Caco-2 (cell line): ENCODE measurements at regions not wholly inside any gene's neighbourhood (a gene's known extent, or its start where the extent isn't known, plus 50 kb on each side); places are given as distances from the start of the nearest gene placed in this dataset.
"Not testable (repeated sequence)": the region's sequence is repeated elsewhere in the genome, so short reads cannot be mapped to it uniquely, and the experiment has no call there.

Source experiments
- BruUV-seq: library from RNA; stranded (reverse); fragments of 400-500 nt; replicated peaks from 2 replicates; lab custom pipeline; 2021; lab: Mats Ljungman, UMichigan
- CTCF ChIA-PET: fragments of 300-600 bp; sonication (Branson Sonifier 250); formaldehyde crosslinking; loops from one replicate; lab custom pipeline; 2022; ENCODE audit warnings: antibody characterized with exemption; lab: Charles Lee
- POLR2A ChIA-PET: fragments of 300-600 bp; sonication (Branson Sonifier 250); formaldehyde crosslinking; loops from one replicate; lab custom pipeline; 2022; ENCODE audit warnings: antibody characterized with exemption; lab: Charles Lee
- DNase-seq, 2 experiments: peaks; one replicate each; pipeline versions ENCODE4 v3.0.0 to v3.0.0-alpha.2; 2020 to 2022
- H3K27me3 ChIP-seq: replicated peaks from 2 replicates; pipeline ENCODE4 v1.6.0; 2011; ENCODE audit warnings: low read length; ENCODE audit not compliant: control insufficient read depth, insufficient read depth
- H3K36me3 ChIP-seq: 2 replicates; pipeline ENCODE4 v1.5.1; 2011; ENCODE audit warnings: low read length; ENCODE audit not compliant: control insufficient read depth, insufficient read depth
- H3K4me1 ChIP-seq: fragments of 250-450 bp; sonication (Bioruptor Pico); 2 replicates; pipeline ENCODE4 v1.5.1; 2020; ENCODE audit warnings: mild to moderate bottlenecking
- H3K4me3 ChIP-seq: 2 replicates; pipeline ENCODE4 v1.5.1; 2011; ENCODE audit warnings: low read depth, mild to moderate bottlenecking, control low read depth, low read length
- H3K9me3 ChIP-seq: fragments of 250-450 bp; sonication (Bioruptor Pico); 2 replicates; pipeline ENCODE4 v1.5.1; 2020; ENCODE audit warnings: mild to moderate bottlenecking, moderate library complexity
- H3K27ac Mint-ChIP-seq: one replicate; pipeline ENCODE4 v1.8.0; 2022; ENCODE audit warnings: mixed read lengths; ENCODE audit not compliant: unreplicated experiment
- H3K27me3 Mint-ChIP-seq: one replicate; pipeline ENCODE4 v1.8.0; 2022; ENCODE audit warnings: mixed read lengths; ENCODE audit not compliant: insufficient read depth, unreplicated experiment
- H3K36me3 Mint-ChIP-seq: one replicate; pipeline ENCODE4 v1.8.0; 2022; ENCODE audit warnings: mild to moderate bottlenecking, mixed read lengths; ENCODE audit not compliant: insufficient read depth, unreplicated experiment
- H3K4me1 Mint-ChIP-seq: one replicate; pipeline ENCODE4 v1.8.0; 2022; ENCODE audit warnings: low read depth, mixed read lengths; ENCODE audit not compliant: unreplicated experiment
- H3K4me3 Mint-ChIP-seq: one replicate; pipeline ENCODE4 v1.8.0; 2022; ENCODE audit warnings: mild to moderate bottlenecking, moderate library complexity, mixed read lengths; ENCODE audit not compliant: unreplicated experiment
- H3K9me3 Mint-ChIP-seq: one replicate; pipeline ENCODE4 v1.8.0; 2022; ENCODE audit warnings: mixed read lengths; ENCODE audit not compliant: unreplicated experiment
- intact Hi-C: fragments of 100-400 bp; cut with micrococcal nuclease; formaldehyde crosslinking; loops from one replicate; pipeline ENCODE4 v1.10.0; 2022; ENCODE audit not compliant: unreplicated experiment

- POLR2A ChIA-PET, intact Hi-C loops, H3K9me3 Mint-ChIP-seq, H3K27me3 ChIP-seq, H3K27me3 Mint-ChIP-seq, CTCF ChIA-PET, H3K4me3 ChIP-seq, H3K4me1 ChIP-seq, H3K36me3 Mint-ChIP-seq, DNase-seq, H3K27ac Mint-ChIP-seq, BruUV-seq, H3K4me1 Mint-ChIP-seq, H3K9me3 ChIP-seq, H3K36me3 ChIP-seq, H3K4me3 Mint-ChIP-seq: not testable (repeated sequence)
Measured at GRCh38 chr1:146671588-146671987, 266.5 kb upstream of the NBPF12 start.

- CTCF ChIA-PET, POLR2A ChIA-PET: not testable (repeated sequence)
Measured at GRCh38 chr1:146670832-146671566, 267.1 kb upstream of the NBPF12 start.

GRCh38 chr1:146666275-146666674 is 271.8 kb upstream of the NBPF12 start:
- H3K36me3 Mint-ChIP-seq, H3K27ac Mint-ChIP-seq, H3K27me3 ChIP-seq, POLR2A ChIA-PET, H3K4me1 ChIP-seq, H3K9me3 Mint-ChIP-seq, H3K27me3 Mint-ChIP-seq, intact Hi-C loops, H3K4me1 Mint-ChIP-seq, H3K4me3 Mint-ChIP-seq, H3K9me3 ChIP-seq, H3K4me3 ChIP-seq, DNase-seq, H3K36me3 ChIP-seq, BruUV-seq, CTCF ChIA-PET: not testable (repeated sequence)

More at GRCh38 chr1:146670832-146671566, 267.1 kb upstream of the NBPF12 start:
- H3K9me3 ChIP-seq, H3K4me3 ChIP-seq, H3K9me3 Mint-ChIP-seq, H3K4me1 Mint-ChIP-seq, BruUV-seq, H3K4me3 Mint-ChIP-seq, H3K36me3 ChIP-seq, H3K27me3 Mint-ChIP-seq, H3K4me1 ChIP-seq, H3K27ac Mint-ChIP-seq, DNase-seq, intact Hi-C loops, H3K36me3 Mint-ChIP-seq, H3K27me3 ChIP-seq: not testable (repeated sequence)

- CTCF ChIA-PET, H3K4me3 ChIP-seq, H3K9me3 ChIP-seq, H3K27ac Mint-ChIP-seq, H3K4me1 ChIP-seq, H3K36me3 Mint-ChIP-seq, H3K4me3 Mint-ChIP-seq, H3K27me3 Mint-ChIP-seq, H3K36me3 ChIP-seq, intact Hi-C loops, DNase-seq, H3K9me3 Mint-ChIP-seq, H3K27me3 ChIP-seq, BruUV-seq, POLR2A ChIA-PET, H3K4me1 Mint-ChIP-seq: not testable (repeated sequence)
Measured at GRCh38 chr1:146660242-146660641, 277.9 kb upstream of the NBPF12 start.

GRCh38 chr1:146656356-146657060 is 281.6 kb upstream of the NBPF12 start:
- H3K36me3 ChIP-seq, BruUV-seq, intact Hi-C loops, H3K27me3 ChIP-seq, DNase-seq, H3K36me3 Mint-ChIP-seq, H3K4me3 ChIP-seq, H3K9me3 ChIP-seq, H3K27ac Mint-ChIP-seq, CTCF ChIA-PET, POLR2A ChIA-PET, H3K4me3 Mint-ChIP-seq, H3K9me3 Mint-ChIP-seq, H3K4me1 Mint-ChIP-seq, H3K27me3 Mint-ChIP-seq, H3K4me1 ChIP-seq: not testable (repeated sequence)

GRCh38 chr1:146654763-146655162 is 283.4 kb upstream of the NBPF12 start:
- H3K36me3 Mint-ChIP-seq, H3K27me3 ChIP-seq, CTCF ChIA-PET: not testable (repeated sequence)

More at GRCh38 chr1:146654763-146655162, 283.4 kb upstream of the NBPF12 start:
- H3K9me3 Mint-ChIP-seq, H3K9me3 ChIP-seq, intact Hi-C loops, H3K4me1 ChIP-seq, H3K27me3 Mint-ChIP-seq, H3K4me1 Mint-ChIP-seq, H3K4me3 Mint-ChIP-seq, H3K36me3 ChIP-seq, POLR2A ChIA-PET, H3K27ac Mint-ChIP-seq, BruUV-seq, H3K4me3 ChIP-seq, DNase-seq: not testable (repeated sequence)
